BE2C (cell line): ENCODE measurements at regions not wholly inside any gene's neighbourhood (a gene's known extent, or its start where the extent isn't known, plus 50 kb on each side); places are given as distances from the start of the nearest gene placed in this dataset.
"Not testable (repeated sequence)": the region's sequence is repeated elsewhere in the genome, so short reads cannot be mapped to it uniquely, and the experiment has no call there.

Experiments used
- DNase-seq: peaks from one replicate; pipeline ENCODE4 v3.0.0-alpha.2; 2020
- H3K27me3 ChIP-seq: fragments of 250-450 bp; sonication (Bioruptor Pico); 2 replicates; pipeline ENCODE4 v1.5.1; 2020; ENCODE audit warnings: mild to moderate bottlenecking
- H3K36me3 ChIP-seq: fragments of 250-450 bp; sonication (Bioruptor Pico); 2 replicates; pipeline ENCODE4 v1.5.1; 2020; ENCODE audit warnings: mild to moderate bottlenecking
- H3K4me1 ChIP-seq: fragments of 250-450 bp; sonication (Bioruptor Pico); 2 replicates; pipeline ENCODE4 v1.5.1; 2020
- H3K4me3 ChIP-seq: 2 replicates; pipeline ENCODE4 v1.5.1; 2011; ENCODE audit warnings: low read depth, low read length
- H3K9me3 ChIP-seq: fragments of 250-450 bp; sonication (Bioruptor Pico); 2 replicates; pipeline ENCODE4 v1.5.1; 2020
- TF ChIP-seq, protein P1 (sequence below): IDR thresholded peaks from 2 replicates; pipeline ENCODE4 v1.5.1; 2012; ENCODE audit warnings: mild to moderate bottlenecking, low read depth, low read length

DNA sequence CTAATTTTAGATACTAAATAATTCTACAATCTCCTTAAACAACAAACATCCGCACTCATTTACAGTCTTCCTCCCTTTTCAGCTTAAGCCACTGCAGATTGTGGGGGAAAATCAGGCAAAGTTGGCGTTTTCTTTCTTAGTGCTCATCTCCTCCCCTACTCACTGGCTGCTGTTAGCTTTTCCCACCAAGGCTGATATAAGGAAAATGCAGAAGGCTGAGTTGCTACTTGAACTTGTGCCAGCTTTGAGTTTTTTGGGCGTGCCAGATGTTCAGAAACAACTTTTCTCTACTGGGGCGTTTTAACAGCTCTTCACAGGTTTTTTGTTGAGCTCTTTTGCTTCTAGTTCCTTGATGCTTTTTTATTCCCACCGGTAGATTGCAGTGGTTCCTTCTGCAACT, 222.0 kb downstream of the PYDC2 start:
- Histone ChIP-seq H3K9me3 (no peaks in the 10 kb centered on the region), H3K27me3 (no peaks in the 10 kb centered on the region), H3K4me3 (no peak overlapping the region), H3K4me1 (no peaks in the 10 kb centered on the region), H3K36me3 (no peaks in the 10 kb centered on the region)
- DNase-seq: no peak
- TF ChIP-seq, protein P1, sequence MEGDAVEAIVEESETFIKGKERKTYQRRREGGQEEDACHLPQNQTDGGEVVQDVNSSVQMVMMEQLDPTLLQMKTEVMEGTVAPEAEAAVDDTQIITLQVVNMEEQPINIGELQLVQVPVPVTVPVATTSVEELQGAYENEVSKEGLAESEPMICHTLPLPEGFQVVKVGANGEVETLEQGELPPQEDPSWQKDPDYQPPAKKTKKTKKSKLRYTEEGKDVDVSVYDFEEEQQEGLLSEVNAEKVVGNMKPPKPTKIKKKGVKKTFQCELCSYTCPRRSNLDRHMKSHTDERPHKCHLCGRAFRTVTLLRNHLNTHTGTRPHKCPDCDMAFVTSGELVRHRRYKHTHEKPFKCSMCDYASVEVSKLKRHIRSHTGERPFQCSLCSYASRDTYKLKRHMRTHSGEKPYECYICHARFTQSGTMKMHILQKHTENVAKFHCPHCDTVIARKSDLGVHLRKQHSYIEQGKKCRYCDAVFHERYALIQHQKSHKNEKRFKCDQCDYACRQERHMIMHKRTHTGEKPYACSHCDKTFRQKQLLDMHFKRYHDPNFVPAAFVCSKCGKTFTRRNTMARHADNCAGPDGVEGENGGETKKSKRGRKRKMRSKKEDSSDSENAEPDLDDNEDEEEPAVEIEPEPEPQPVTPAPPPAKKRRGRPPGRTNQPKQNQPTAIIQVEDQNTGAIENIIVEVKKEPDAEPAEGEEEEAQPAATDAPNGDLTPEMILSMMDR: no peak

DNA sequence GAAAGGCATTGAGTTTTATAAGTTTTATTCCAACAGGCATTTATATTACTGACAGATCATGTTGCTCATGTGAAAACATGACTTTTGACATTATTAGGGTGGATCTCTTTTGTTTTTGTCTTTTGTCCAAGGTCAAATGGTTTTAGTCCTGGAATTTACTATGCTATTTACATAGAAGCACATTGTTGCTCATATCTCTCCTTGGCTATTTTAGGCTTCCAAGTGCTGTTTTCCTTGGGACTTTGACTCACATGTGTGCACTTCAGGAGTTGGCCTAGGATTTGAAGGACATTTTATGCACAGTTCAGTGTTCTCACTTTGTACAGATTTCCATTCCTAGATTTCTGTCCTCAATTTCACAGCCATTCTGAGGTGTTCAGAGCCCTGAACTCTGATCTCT, 225.7 kb downstream of the PYDC2 start:
- no peaks in the 10 kb centered on the region for H3K9me3 ChIP-seq
- TF ChIP-seq, protein P1: no peak
- H3K4me3 ChIP-seq: no peak overlapping the region
- no peaks in the 10 kb centered on the region for H3K27me3 ChIP-seq
- H3K36me3 ChIP-seq: no peaks in the 10 kb centered on the region
- no peaks in the 10 kb centered on the region for H3K4me1 ChIP-seq
- no peak for DNase-seq

DNA sequence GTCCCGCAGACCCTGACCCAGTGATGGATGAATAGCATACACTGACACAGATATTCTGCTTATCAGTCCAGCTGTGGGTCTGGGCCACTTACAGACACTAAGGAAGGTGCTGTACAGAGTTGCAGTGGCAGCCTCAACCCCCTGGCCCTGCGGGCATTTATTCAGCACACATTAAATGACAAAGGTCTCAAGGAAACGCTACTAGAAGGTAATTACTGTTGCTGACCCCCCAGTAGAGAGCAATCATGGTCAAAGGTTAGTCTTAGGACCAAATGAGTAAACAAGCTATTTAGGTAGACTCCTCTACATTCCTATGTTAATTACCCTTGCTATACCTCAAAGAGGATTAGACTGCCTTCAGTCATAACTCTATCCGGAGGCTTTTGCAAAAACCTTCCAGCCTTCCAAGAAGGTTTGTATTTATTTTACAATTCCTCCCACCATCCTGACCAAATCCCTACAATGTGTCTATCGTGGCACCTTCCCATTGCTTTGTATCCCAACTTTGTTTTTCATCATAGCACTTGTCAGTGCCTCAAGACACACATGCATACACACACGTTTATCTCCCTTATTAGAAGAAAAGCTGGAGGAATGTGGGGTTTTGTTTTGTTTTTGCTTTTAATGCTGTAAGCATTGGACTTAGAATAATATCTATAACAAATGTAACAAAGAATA, 227.9 kb downstream of the PYDC2 start:
- Histone ChIP-seq H3K4me1 (no peaks in the 10 kb centered on the region), H3K36me3 (no peaks in the 10 kb centered on the region), H3K4me3 (no peak overlapping the region), H3K27me3 (no peaks in the 10 kb centered on the region), H3K9me3 (no peaks in the 10 kb centered on the region)
- DNase-seq: no peak
- TF ChIP-seq, protein P1: no peak

GRCh38 chr3:191691184-191691583, 230.2 kb downstream of the PYDC2 start:
- H3K4me3 ChIP-seq, H3K36me3 ChIP-seq, H3K4me1 ChIP-seq, H3K27me3 ChIP-seq, DNase-seq, H3K9me3 ChIP-seq: not testable (repeated sequence)

DNA sequence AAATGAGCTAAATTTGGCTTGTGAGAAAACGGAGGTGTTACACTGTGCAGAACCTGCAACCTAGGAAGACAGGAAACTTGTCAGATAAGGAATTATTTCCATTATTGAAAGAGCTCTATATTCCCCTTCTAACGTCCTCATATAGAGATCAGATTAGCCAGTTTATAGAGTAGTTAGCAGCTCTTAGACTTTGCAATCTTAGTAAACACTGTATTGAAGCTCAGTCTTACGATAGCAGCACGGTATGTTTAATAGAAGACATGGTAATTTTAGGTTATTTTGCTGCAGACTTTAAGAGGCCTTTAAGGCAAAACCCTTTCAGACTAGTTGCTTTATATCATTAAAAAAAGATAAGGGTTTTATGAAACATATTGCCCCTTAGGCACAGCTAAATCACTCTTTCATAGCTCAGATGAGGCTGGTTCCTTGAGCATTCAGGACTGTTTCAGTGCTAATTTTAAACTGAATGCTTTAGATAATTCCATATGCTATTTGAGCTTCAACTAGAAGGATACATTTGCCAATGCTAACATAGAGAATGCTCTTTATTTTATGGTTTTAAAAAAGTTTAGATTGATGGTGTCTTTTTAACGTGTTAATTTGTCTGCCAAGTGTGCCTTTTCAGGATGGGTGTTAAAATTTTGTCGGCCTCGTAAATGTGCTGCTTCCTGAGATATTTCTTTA, 234.3 kb downstream of the PYDC2 start:
- no peak for DNase-seq
- no peaks in the 10 kb centered on the region for H3K27me3 ChIP-seq
- TF ChIP-seq, protein P1: no peak

DNA sequence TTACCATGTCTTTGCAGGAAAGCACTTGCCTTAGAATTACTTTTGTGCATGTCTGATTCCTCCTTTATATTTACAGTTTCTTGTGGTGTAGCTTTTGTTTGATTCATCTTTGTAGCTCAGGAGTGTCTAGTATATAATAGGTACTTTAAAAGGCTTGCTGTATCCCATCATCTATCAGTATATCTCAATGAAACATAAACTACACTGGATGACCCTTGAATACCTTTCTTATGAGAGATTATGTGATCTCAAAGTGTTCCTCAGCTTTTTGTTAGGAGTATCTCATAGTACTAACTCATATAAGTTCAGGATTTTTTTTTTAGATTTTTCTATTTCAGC, 234.8 kb downstream of the PYDC2 start:
- no peak overlapping the region for H3K4me3 ChIP-seq
- H3K27me3 ChIP-seq: no peaks in the 10 kb centered on the region
- H3K9me3 ChIP-seq: no peaks in the 10 kb centered on the region
- H3K4me1 ChIP-seq: no peaks in the 10 kb centered on the region
- H3K36me3 ChIP-seq: no peaks in the 10 kb centered on the region
- no peak for DNase-seq
- TF ChIP-seq, protein P1: no peak

More for the DNA sequence above, 234.3 kb downstream of the PYDC2 start:
- H3K4me1 ChIP-seq: no peaks in the 10 kb centered on the region
- H3K9me3 ChIP-seq: no peaks in the 10 kb centered on the region
- H3K36me3 ChIP-seq: no peaks in the 10 kb centered on the region
- H3K4me3 ChIP-seq: no peak overlapping the region
